OCI-LY3 (cell line): ENCODE measurements at regions not wholly inside any gene's neighbourhood (a gene's known extent, or its start where the extent isn't known, plus 50 kb on each side); places are given as distances from the start of the nearest gene placed in this dataset.

Experiments
- EZH2phosphoT487 ChIP-seq: fragments of 200-600 bp; shearing (Covaris generic); IDR thresholded peaks from 2 replicates; pipeline ENCODE4 v1.6.1; 2018; ENCODE audit warnings: antibody characterized with exemption, mixed run types, low read depth
- TF ChIP-seq, protein P1 (sequence below): fragments of 200-600, 300-600 bp; sonication (generic); IDR thresholded peaks from 2 replicates; pipeline ENCODE4 v1.5.1; 2014; ENCODE audit warnings: antibody characterized with exemption, low read length, low read depth

DNA sequence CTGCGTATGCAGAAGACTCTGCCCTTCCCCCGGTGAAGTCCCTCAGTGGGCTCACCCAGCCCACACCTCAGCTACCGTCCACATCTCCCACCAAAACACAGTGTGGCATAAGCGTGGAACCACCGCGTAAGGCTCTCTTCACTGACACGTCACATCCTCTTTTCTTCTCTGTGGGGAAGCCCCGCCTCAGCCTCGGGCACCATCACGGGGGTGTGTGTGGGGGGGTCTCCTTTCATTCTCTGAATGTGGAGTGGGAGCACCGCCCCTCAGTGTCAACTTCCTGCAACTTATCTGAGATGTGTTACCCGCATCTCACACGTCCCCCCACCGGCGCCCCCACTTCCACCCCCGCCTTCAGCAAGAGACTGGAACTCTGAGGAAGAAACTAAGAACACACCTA is 388.4 kb upstream of the JARID2 start:
- TF ChIP-seq, protein P1, sequence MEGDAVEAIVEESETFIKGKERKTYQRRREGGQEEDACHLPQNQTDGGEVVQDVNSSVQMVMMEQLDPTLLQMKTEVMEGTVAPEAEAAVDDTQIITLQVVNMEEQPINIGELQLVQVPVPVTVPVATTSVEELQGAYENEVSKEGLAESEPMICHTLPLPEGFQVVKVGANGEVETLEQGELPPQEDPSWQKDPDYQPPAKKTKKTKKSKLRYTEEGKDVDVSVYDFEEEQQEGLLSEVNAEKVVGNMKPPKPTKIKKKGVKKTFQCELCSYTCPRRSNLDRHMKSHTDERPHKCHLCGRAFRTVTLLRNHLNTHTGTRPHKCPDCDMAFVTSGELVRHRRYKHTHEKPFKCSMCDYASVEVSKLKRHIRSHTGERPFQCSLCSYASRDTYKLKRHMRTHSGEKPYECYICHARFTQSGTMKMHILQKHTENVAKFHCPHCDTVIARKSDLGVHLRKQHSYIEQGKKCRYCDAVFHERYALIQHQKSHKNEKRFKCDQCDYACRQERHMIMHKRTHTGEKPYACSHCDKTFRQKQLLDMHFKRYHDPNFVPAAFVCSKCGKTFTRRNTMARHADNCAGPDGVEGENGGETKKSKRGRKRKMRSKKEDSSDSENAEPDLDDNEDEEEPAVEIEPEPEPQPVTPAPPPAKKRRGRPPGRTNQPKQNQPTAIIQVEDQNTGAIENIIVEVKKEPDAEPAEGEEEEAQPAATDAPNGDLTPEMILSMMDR, result no peak
- TF ChIP-seq EZH2phosphoT487, result no peak
